Spleen (tissue), 7 donors: ENCODE measurements at regions not wholly inside any gene's neighbourhood (a gene's known extent, or its start where the extent isn't known, plus 50 kb on each side); places are given as distances from the start of the nearest gene placed in this dataset.

Experiments
- POLR2A ChIP-seq, 3 donors: fragments of 450-650 bp; IDR thresholded peaks; one replicate each; pipeline ENCODE4 v1.5.1; 2017; ENCODE audit warnings: antibody characterized with exemption in 3 of 3, mild to moderate bottlenecking in 1 of 3
- POLR2AphosphoS5 ChIP-seq, 3 donors: sonication (generic); formaldehyde crosslinking; IDR thresholded peaks; one replicate each; pipeline ENCODE4 v1.5.1; 2017; ENCODE audit warnings: antibody characterized with exemption in 3 of 3
- TF ChIP-seq, protein P1 (sequence below), 11 experiments: fragments of 200-600 bp in 7 of 11; fragments of 450-650 bp in 4 of 11; sonication (generic) in 4 of 11; IDR thresholded peaks in 8 of 11; conservative IDR thresholded peaks in 3 of 11; 1 replicate in 7 of 11; 2 replicates in 4 of 11; pipeline versions ENCODE4 v1.4.0 to v1.8.0; 2016 to 2021; ENCODE audit warnings: antibody characterized with exemption in 11 of 11, inconsistent platforms in 4 of 11, mild to moderate bottlenecking in 1 of 11
- donor health status: DM: no; HTN: no; CAD: no; lungs with moderate emphysema.
- donor health status: DM: no; HTN: no; CAD: no.
- donor health status: DM: no; HTN: no; CAD: no.

DNA sequence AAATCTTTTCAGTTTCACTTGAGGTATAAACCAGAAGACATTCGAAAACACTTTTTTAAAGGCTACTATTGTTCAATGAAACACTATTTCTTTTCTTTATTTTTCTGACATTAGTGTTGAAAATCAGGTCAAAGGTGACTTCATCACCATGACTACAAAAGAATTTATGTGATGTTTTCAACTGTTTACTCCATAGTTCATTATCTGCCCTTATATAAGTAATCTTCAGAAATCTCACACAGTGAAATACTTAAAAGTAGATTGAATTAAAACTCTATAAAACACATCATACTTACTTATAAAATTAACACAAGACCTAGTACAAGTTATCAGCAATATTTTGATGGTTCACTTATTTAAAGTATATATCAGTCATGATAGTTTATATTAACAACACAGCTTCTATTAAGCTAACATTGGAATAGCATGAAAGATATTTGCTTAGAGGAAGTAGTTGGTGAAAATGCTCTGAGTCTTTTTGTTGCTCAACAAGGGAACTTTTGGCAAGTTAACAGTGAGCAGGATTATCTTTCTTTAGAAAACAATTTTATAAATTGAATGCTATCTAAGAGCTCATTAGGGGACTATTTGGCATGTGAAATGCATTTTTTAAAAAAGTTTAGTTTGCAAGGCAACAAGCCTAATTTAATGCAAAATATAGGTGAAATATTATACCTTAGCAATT lies 60.8 kb downstream of the MC4R start:
- TF ChIP-seq, protein P1, sequence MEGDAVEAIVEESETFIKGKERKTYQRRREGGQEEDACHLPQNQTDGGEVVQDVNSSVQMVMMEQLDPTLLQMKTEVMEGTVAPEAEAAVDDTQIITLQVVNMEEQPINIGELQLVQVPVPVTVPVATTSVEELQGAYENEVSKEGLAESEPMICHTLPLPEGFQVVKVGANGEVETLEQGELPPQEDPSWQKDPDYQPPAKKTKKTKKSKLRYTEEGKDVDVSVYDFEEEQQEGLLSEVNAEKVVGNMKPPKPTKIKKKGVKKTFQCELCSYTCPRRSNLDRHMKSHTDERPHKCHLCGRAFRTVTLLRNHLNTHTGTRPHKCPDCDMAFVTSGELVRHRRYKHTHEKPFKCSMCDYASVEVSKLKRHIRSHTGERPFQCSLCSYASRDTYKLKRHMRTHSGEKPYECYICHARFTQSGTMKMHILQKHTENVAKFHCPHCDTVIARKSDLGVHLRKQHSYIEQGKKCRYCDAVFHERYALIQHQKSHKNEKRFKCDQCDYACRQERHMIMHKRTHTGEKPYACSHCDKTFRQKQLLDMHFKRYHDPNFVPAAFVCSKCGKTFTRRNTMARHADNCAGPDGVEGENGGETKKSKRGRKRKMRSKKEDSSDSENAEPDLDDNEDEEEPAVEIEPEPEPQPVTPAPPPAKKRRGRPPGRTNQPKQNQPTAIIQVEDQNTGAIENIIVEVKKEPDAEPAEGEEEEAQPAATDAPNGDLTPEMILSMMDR (IDR thresholded peaks at IDR 0.05 in 8 of 11, conservative IDR thresholded peaks at IDR 0.05 in 3 of 11): no peak
- TF ChIP-seq POLR2A (IDR thresholded peaks at IDR 0.05) (no peak), POLR2AphosphoS5 (IDR thresholded peaks at IDR 0.05) (no peak)
